GM12874 (cell line): ENCODE measurements at regions not wholly inside any gene's neighbourhood (a gene's known extent, or its start where the extent isn't known, plus 50 kb on each side); places are given as distances from the start of the nearest gene placed in this dataset.

Experiments used
- TF ChIP-seq, protein P1 (sequence below): IDR thresholded peaks from 2 replicates; pipeline ENCODE4 v1.5.1; 2011; ENCODE audit warnings: low read depth, mild to moderate bottlenecking, control low read depth, low read length, moderate library complexity; ENCODE audit not compliant: insufficient read depth

DNA sequence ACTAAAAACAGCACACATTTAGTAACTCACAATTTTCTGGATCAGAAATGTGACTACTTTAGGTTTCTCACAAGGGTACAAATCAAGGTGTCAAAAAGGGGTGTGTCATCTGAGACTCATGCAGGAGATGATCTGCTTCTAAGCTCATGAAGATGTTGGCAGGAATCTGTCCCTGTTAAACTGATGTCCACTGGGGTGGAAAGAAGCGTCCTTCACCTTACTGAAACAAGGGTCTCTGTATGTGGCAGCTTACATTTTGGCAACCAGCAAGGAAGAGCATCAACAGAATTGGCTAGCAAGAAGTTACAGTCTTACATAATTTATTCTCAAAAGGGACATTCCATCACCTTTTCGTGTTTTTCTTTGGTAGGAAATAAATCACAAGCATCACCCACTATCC lies 1223.8 kb downstream of the AMY1C start:
- TF ChIP-seq, protein P1, sequence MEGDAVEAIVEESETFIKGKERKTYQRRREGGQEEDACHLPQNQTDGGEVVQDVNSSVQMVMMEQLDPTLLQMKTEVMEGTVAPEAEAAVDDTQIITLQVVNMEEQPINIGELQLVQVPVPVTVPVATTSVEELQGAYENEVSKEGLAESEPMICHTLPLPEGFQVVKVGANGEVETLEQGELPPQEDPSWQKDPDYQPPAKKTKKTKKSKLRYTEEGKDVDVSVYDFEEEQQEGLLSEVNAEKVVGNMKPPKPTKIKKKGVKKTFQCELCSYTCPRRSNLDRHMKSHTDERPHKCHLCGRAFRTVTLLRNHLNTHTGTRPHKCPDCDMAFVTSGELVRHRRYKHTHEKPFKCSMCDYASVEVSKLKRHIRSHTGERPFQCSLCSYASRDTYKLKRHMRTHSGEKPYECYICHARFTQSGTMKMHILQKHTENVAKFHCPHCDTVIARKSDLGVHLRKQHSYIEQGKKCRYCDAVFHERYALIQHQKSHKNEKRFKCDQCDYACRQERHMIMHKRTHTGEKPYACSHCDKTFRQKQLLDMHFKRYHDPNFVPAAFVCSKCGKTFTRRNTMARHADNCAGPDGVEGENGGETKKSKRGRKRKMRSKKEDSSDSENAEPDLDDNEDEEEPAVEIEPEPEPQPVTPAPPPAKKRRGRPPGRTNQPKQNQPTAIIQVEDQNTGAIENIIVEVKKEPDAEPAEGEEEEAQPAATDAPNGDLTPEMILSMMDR = no peak

DNA sequence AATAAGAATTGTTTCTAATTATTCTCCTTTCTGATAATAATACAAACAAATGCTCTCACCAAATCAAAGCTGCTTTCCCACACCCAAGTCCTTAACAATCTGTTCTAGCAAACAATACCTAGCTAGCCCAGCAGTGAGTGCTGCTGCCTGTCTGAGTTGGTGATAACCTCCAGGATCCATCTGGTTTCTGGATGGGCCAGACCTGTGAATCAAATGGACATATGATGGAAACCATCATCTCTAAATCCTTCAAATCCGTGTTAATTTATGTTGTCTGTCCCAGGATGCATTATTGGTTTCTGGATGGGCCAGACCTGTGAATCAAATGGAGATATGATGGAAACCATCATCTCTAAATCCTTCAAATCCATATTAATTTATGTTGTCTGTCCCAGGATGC lies 1230.0 kb downstream of the AMY1C start:
- TF ChIP-seq, protein P1 = no peak

DNA sequence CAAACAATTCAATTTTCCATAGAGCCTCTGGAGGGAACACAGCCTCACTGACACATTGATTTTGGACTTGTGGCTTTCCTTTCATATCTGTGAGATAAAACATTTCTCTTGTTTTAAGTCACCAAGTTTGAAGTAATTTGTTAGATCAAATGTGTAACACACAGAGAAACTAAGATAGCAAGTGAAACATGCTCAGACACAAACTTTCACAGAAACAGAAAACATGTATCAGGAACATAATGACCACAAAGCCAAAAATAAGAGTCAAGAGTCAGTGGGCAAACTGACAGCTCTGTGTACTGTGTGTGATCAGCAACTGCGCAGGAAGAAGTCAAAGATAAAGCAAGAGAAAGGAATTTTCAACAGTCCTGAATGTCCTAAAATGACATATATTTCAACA lies 1237.5 kb downstream of the AMY1C start:
- TF ChIP-seq, protein P1 = no peak

DNA sequence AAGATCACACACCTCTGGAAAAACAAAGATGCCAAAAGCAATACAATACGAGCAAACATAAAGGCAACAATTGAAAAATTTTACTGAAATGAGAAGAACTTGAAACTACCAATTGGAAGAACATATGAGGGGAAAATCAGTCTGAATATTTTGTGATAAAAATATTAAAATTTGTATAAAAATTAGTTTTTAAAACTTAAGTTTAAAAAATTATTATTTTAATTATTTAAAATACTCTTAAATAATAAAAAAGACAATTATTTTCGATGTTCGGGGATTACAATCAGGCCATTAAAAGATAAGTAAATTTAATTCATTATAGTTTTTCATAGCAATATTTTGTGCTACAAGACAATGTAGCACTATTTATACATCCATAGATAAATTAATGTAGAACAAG lies 1239.3 kb downstream of the AMY1C start:
- TF ChIP-seq, protein P1 = no peak

DNA sequence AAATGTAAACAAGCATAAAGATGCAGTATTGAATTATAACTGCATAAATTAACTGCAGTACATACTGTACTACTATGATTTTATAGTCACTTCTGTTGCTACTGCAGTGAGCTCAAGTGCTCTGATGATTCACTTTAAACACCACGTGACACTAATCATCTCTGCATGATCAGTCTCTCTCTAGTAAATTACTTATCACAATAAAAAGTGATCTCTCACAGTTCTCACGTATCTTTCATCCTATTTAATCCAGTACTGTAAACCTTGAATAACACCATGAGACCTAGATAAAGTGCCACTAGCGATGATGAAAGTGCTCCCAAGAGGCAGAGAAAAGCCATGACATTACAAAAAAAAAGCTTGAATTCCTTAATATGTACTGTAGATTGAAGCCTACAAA lies 1242.0 kb downstream of the AMY1C start:
- TF ChIP-seq, protein P1 = no peak

DNA sequence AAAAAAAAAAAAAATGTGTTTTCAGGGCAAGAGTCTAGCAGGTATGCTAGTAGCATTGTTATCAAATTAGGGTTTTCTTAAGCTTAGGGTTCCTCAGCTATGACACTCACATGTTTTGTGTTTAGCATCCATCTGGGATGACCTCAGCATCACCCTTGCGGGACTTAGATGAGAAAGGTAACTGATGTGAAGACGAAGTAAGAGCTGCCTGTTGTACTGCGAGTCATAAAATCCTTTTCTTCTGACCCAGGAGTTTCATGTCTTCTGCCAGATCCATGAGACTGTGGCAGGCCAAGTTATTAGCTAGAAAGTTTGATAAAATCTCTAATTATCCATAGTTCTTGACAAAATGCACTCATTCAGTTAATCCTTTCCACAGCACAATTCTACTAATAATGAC lies 1251.1 kb downstream of the AMY1C start:
- TF ChIP-seq, protein P1 = no peak

DNA sequence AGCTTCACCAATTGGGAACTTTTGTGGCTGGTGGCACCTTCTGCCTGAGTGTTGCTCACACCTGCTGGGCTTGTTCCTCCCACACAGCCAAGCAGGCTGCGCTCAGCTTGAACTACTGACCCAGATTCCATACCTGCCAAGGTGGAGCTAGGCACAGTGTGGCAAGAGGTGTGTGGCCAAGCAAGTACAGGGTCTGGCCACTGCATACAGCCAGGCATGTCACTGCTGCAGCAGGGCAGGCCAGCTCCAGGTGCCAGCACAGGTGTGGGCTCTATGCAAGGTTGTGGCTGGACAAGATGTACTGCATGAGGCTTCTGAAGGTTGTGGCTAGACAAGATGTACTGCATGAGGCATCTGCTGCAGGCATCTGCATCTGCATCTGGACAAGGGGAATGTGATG lies 1254.8 kb downstream of the AMY1C start:
- TF ChIP-seq, protein P1 = no peak
